Activated T-cell treated with anti-CD3 and anti-CD28 coated beads, Interleukin-2, amount 50 U/mL, for 48 hours (primary cell): ENCODE measurements at regions not wholly inside any gene's neighbourhood (a gene's known extent, or its start where the extent isn't known, plus 50 kb on each side); places are given as distances from the start of the nearest gene placed in this dataset.

Experiments
- DNase-seq, 2 experiments: peaks; one replicate each; pipeline ENCODE4 v3.0.0-alpha.2; 2020

GRCh38 chr14:94922595-94923239 is 152.8 kb upstream of the GSC start:
- no peak for DNase-seq

GRCh38 chr14:94921882-94922585 is 152.1 kb upstream of the GSC start:
- no peak for DNase-seq

- DNase-seq: no peak
These were observed 151.5 kb upstream of the GSC start for GRCh38 chr14:94921456-94921855.

DNA sequence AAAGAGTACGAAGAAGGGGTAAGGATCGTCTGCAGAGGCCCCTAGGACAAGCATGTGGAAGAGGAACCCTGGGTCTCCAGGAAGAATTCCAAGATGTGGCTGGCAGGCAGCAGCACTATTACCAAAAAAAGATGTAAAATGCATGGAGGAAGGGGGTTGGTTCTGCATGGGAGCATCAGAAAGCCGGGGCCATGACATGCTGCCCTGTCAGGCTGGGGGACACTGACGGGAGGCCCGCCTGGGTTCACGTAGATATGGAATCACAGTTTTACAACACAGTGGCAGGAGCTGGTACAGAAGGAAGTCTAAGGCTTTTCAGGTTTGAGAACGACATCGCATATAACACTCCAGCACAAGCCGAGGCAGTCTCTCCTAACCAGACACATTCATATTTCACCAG is 150.0 kb upstream of the GSC start:
- no peak for DNase-seq

- no peak for DNase-seq
These were observed 149.0 kb upstream of the GSC start for GRCh38 chr14:94918896-94919295.

GRCh38 chr14:94917041-94917600 is 147.2 kb upstream of the GSC start:
- no peak for DNase-seq

GRCh38 chr14:94914191-94914590 is 144.3 kb upstream of the GSC start:
- no peak for DNase-seq

DNA sequence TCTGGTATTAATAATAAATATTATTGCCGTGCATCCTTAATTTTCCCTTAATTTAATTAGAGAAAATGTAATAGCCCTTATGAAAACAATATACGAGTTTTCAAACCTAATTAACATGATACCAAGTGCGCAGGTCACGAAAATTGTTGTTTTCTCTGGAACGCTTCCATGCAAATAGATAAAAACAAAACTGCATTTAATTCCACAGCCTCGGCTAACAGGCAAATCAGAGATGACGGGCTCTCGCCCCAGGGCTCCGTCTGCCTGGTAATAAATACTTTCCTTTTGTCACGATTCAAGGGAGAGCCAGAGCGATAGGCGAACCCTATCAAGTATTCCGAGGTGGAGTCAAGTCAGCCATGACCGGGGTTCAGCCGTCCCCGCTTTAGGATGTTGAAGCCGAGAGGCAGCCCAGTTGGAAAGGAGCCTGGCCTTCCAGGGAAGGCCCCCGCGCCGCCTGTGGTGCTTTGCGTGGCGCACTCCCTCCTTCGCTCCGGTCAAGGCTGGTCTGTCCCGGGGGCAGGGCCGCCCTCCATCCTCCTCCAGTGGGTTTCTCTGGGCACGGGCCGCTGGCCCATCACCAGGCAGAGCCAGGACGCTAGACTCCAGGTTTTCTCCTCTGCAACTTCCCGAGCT is 137.8 kb upstream of the GSC start:
- DNase-seq: no peak

DNA sequence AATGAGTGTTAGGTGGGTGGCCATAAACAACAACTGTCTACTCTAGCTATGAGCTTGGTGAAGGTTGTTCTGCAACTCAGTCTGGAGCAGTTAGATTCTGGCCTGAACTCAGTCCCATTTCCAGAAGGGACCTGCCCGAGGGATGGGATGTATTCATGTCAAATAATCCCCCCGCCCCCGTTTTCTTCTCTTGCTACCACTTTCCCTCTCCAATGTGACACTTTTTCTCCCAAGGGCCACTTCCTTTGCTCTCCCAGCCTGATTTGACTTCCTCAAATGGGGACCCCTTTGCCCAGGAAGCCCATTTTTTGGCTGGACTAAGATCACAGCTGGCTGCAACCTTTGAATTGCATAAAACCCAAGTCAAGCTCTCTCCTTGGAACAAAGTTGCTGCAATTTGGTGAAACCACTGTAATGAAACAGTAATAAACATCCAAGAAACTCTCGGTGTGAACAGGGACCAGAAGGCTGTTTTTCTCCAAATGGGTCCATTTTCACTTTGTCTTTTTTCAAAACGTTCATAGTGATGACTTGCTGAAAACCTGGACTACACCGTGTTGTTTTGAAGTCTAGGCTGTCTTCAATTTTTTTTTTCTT is 137.2 kb upstream of the GSC start:
- DNase-seq: no peak

GRCh38 chr14:94906577-94906976 is 136.7 kb upstream of the GSC start:
- no peak for DNase-seq

GRCh38 chr14:94904636-94905035 is 134.7 kb upstream of the GSC start:
- no peak for DNase-seq

GRCh38 chr14:94903883-94904282 is 134.0 kb upstream of the GSC start:
- DNase-seq: no peak

DNA sequence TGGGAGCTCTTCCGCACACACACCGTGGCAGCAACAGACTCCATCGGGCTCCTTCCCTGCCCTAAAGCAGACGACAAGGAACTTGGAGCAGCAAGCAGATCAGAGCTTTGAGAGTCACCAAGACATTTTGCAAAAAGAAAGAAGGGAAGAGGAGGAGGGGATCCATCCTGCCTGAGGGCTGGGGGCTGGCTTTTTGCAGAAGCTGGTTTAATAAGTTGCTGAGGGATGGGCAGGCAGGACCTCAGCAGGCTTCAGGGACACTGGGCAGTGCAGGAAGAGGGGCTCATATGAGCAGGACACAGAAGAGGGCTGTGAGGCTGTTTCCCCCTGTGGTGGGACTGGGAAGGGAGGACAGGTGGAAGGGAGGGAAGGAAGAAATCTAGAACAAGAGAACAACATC is 133.4 kb upstream of the GSC start:
- DNase-seq: no peak

- no peak for DNase-seq
These were observed 127.6 kb upstream of the GSC start for GRCh38 chr14:94897561-94897960.

DNA sequence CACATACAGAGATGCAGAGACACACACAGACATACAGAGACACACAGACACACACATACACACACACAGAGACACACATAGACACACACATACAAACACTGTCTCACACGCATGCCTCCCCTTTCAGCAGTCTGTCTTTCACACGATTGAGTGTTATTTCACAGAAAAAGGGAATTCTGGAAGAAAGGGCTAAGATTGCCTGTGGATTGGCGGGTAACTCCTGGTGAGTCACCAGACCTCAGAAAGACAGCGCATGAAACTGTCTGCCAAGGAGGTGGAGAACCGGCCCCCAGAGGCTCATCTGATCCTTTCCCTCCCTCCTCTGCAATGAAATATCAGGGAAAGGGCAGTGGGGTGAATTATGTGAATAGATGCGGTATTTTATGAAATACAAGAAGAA is 127.2 kb upstream of the GSC start:
- DNase-seq: no peak

DNA sequence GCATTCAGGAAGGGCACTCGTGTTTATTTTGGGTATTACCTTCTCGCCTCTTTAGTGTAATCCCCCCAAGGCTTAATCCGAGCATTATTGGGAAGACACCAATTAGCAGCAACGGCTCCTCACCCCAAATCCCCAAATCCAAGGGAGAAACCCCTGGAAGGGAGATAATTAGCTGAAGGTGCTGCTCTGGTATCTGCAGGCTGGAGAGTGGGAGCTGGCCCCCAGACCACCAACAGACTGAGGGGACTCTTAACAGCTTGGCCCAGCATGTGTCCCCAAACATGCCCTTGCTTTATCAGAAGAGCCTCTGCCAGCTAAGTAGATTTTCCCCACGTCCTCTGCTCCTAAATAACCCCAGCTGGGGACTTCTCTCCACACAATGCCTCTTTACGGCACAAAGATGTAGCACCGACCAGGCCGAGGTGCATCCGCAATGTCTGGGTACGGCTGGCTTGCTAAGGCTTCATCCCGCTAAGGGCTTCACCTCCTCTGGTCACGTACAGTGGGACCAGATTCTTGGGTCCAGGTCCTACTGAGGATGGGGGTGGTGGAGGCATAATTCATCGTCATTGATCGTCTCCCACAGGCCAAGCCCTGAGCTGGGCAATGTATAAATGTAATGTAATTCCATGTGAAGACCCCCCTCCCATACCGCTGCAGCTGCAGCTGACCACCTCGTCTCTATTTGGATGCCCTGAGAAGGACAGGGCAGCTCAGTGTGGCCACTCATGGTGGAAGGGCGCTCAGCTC is 123.7 kb upstream of the GSC start:
- DNase-seq: no peak

GRCh38 chr14:94890785-94891184 is 120.9 kb upstream of the GSC start:
- no peak for DNase-seq

- no peak for DNase-seq
These were observed 119.8 kb upstream of the GSC start for GRCh38 chr14:94889520-94890312.

- no peak for DNase-seq
These were observed 118.2 kb upstream of the GSC start for GRCh38 chr14:94888121-94888520.

GRCh38 chr14:94887591-94887990 is 117.7 kb upstream of the GSC start:
- DNase-seq: no peak

DNA sequence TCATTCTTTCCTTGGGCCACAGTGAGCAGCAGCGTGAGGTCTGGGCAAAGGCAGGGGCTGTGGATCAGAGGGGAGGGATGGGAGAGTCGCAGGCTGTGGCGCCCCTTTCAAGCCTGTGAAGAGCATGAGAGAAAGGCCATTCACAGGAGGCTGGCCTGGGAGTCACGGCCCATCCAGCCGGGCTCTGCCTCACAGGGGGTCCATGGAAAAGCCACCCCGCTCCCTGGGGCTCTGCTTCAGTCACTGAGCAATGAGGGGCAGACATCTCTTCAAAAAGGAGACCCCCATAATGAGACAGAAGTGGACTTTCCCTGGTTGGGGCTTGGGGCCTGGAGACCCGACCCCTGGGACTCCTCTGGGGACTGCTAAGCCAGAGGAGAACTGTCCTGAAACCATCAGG is 117.0 kb upstream of the GSC start:
- no peak for DNase-seq
